ENCODE measurements at regions not wholly inside any gene's neighbourhood (a gene's known extent, or its start where the extent isn't known, plus 50 kb on each side); places are given as distances from the start of the nearest gene placed in this dataset.

GRCh38 chr5:61953913-61954312, 352.1 kb upstream of the KIF2A start:
- DNase-seq (ENCODE audit: low read depth in 3 of 3), result no peak

DNA sequence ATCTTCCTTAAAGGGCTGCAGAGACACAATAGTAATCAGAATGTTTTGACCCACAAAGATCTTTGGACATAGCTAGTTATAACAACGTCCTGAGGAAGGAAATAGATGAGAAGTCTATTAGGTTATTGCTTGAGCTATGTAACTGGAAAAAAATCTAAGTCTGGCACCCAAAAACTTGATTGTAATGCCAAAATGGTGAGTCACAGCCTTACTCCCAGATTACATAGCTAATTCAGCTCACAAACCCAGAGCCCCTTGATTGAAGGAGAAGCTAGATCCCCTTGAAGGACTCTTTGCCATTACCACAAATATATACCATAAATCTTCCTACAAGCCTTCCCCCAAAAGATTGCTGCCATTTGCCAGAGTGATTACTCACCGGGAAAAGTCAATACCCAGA, 341.8 kb upstream of the KIF2A start:
- DNase-seq (ENCODE audit: low read depth in 3 of 3), result no peak

DNA sequence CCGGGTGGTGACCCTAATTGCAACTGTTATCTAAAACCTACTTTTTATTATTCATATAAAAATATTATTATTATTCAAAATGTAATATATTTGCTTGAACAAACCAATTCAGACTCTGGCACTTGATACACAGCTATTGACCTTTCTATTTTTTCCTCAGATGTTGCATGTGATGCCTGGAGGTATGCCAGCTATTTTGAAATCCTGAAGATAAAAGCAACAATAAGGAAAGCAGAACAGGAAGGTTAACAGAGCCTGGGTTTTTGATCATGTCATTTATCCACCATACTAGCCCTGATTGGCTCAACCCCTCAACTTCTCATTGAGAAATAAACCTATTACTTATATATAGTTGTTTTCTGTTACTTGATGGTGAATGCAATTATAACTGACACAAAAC, 340.9 kb upstream of the KIF2A start:
- no peak for DNase-seq (ENCODE audit: low read depth in 3 of 3)

- DNase-seq (ENCODE audit: low read depth in 3 of 3), result no peak
Observed at GRCh38 chr5:61965490-61965889, 340.5 kb upstream of the KIF2A start.

- no peak for DNase-seq (ENCODE audit: low read depth in 3 of 3)
Observed at GRCh38 chr5:61966296-61966955, 339.6 kb upstream of the KIF2A start.

DNA sequence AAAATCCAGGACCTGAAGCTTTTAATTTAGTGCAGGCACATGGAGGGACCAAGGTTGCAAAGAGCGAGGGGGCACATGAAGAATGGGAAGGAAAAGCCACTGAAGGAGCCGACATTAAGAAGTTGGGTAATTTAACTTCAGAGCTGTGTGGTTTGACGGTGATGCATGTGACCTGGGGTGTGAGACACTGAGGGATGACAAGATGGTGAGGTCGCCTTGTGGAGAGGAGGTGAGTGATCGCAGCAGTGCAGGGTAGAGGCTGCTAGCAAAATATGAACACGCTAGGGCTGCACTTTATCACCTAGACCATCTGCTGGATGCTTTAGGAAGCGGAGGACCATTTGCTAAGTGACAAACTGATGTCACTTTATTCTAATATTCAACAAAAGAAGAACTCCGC, 339.0 kb upstream of the KIF2A start:
- no peak for DNase-seq (ENCODE audit: low read depth in 3 of 3)

DNA sequence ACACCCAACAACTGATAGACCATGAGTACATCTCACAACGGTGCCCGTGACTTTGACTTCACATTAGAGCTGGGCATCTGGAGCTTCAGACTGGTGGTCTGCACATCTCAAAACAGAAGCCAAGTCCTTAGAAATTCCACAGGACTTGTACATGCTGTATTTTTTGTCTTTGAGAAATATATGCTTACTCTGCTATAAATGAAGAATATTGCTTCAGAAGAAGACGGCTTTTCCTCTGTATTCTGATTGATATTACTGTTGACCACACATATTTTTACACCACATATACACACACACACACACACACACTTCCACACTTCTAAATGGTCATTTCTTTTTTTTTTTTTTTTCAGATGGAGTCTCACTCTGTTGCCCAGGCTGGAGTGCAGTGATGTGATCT, 338.3 kb upstream of the KIF2A start:
- DNase-seq (ENCODE audit: low read depth in 3 of 3), result no peak

GRCh38 chr5:61969347-61969746, 336.7 kb upstream of the KIF2A start:
- DNase-seq (ENCODE audit: low read depth in 3 of 3), result no peak

GRCh38 chr5:61969755-61970154, 336.3 kb upstream of the KIF2A start:
- DNase-seq (ENCODE audit: low read depth in 3 of 3), result no peak

DNA sequence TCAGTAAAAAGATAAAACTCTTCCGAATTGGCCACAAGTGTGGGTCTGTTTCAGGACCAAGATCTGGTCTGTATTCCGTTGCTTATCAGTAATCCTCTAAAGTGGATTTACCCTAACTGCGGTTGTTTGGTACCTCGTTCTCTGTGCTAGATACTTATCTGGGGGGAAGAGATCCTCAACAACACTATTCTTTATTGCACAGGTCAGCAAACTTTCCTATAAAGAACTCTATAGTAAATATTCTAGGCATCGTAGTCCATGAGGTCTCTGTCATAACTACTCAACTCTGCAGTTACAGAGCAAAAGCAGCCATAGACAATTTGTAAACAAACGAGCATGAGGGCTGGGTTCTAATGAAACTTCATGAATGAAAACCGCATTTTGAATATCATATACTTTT, 335.8 kb upstream of the KIF2A start:
- DNase-seq (ENCODE audit: low read depth in 3 of 3), result no peak

GRCh38 chr5:61974680-61975079, 331.3 kb upstream of the KIF2A start:
- no peak for DNase-seq (ENCODE audit: low read depth in 3 of 3)

DNA sequence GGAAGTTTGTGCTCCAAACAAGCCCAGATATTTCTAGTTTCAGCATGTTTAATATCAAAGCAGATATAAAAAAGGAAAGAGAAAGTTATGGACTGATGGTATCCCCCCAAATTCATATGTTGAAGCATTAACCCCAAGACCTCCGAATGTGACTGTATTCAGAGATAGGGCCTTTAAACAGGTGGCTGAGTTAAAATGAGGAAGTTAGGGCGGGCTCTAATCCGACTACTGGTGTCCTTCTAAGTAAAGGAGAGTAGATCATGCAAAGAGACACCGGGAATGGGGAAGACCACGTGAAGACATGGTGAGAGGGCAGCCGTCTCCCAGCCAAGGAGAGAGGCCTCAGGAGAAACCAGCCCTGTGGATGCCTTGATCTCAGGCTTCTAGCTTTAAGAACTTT, 324.1 kb upstream of the KIF2A start:
- no peak for DNase-seq (ENCODE audit: low read depth in 3 of 3)

DNA sequence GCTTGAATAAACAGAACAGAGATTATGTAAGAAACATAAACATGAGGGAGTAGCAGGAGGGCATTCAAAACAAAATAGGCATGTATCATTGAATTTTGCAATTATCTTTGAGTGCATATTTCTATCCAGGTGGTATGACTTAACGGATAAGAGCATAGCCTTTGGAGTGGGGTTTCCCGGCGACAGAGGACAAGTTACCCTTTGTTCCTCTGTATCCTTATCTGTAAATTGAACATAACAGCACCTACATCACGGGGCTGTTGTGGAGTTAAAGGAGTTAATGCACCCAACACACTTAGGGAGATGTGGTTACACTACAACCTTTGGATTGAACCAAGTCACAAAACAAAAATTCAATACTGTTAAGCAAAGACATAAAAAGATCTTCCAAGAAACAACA, 314.6 kb upstream of the KIF2A start:
- no peak for DNase-seq (ENCODE audit: low read depth in 3 of 3)

GRCh38 chr5:61991866-61992265, 314.1 kb upstream of the KIF2A start:
- no peak for DNase-seq (ENCODE audit: low read depth in 3 of 3)

DNA sequence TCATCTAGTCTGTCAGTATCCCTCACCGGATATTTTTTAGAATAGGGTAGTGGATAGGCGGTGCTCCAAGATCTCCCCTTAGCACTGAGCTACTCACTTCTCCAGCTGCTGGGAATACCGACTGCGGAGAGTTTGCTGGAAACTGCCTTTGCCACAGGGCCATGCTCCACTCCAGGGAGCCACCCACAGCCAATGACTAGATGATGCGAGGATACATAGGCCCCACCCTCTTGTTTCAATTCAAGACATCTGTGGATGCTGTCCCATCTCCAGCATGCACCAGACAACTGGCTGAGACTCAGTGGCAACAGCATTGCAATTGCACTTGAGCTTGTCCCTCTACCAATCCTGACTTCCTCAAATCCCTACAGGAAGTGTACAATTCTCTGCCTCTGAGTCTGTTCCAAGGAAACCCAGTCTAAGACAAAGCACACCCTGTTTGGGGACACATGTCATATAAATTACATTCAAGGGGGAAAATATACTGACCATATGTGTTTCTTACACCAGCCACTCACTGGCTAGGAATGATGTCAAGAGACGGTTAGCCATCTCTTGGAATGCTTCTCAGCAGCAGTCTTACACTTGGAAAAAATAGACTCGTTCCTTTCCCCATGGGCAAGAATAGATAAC, 312.6 kb upstream of the KIF2A start:
- DNase-seq (ENCODE audit: low read depth in 3 of 3), result no peak

- DNase-seq (ENCODE audit: low read depth in 3 of 3), result no peak
Observed at GRCh38 chr5:61994171-61994570, 311.8 kb upstream of the KIF2A start.

DNA sequence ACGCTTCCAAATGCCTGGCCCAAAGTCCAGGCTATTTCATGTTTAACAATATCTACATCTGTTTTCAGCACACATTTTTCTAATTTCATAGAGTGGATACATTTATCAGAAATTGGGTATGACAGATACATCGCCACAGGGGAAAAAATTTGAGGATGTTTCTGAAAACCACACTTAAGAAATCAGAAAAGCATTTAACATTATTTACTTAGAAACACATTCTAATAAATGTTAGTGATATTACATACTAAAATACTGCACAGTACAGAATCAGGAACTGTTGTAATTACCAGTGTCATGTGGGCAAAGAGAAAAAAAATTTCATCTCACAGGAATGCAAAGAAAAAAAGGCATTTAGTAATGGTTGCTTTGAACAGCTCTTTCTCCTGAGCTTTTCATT, 310.5 kb upstream of the KIF2A start:
- no peak for DNase-seq (ENCODE audit: low read depth in 3 of 3)

DNA sequence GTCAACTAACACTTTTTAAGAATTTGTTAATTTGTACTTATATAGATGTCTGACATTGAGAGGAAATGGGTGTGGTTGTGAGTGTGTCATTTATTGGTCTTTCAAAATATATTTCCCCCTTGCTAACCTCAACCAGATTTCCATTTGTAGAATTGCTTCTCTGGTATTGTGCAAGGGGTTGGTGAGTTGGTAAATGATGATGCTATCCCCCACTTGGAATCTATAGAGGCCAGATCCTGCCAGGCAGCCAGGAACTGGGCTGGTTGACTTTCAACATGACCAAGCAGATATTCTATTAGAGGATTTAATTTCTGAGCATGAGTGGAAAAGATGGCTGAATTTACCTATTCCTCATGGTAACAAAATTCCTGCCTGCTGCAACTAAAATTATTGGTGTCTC, 306.6 kb upstream of the KIF2A start:
- DNase-seq (ENCODE audit: low read depth in 3 of 3), result no peak

DNA sequence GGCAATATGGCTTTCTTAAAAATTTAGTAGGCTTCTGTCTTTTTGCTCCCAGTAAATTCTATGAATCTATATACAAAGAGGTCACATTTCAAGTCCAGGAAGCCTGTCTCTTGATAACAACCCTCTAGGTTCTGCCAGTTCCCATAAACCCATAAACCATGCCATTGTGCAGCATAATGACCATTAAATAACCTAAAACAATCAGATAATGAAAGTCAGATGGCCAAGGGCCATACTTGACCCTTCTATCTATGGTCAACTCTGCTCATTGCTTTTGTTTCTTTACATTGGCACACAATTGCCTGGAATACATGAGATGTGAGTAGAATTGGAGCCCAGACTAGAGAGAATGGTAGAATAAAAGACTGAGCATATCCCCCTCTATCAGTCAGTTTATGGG, 305.4 kb upstream of the KIF2A start:
- no peak for DNase-seq (ENCODE audit: low read depth in 3 of 3)

GRCh38 chr5:62001640-62002039, 304.4 kb upstream of the KIF2A start:
- no peak for DNase-seq (ENCODE audit: low read depth in 3 of 3)

GRCh38 chr5:62002436-62002835, 303.6 kb upstream of the KIF2A start:
- no peak for DNase-seq (ENCODE audit: low read depth in 3 of 3)

DNA sequence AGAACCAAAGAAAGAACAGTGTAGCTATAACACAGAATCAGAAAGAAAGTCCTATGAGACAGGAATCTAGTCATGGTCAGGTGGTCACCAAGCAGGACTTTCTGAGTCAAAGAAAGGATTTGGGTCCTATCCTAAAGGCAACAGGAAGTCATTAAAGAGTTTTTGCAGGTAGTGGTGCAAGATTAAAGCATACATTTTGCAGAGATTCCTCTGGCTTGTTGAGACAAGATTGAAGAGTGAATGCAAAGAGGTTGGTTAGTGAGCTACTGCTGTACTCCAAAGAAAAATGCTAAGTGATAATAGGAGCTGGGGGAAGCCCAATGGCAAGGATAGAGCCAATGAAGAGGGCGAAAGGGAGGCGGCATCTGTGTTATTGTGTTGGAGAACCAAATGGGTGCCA, 300.5 kb upstream of the KIF2A start:
- DNase-seq (ENCODE audit: low read depth in 3 of 3), result no peak

- no peak for DNase-seq (ENCODE audit: low read depth in 3 of 3)
Observed at GRCh38 chr5:62007457-62007856, 298.5 kb upstream of the KIF2A start.

DNA sequence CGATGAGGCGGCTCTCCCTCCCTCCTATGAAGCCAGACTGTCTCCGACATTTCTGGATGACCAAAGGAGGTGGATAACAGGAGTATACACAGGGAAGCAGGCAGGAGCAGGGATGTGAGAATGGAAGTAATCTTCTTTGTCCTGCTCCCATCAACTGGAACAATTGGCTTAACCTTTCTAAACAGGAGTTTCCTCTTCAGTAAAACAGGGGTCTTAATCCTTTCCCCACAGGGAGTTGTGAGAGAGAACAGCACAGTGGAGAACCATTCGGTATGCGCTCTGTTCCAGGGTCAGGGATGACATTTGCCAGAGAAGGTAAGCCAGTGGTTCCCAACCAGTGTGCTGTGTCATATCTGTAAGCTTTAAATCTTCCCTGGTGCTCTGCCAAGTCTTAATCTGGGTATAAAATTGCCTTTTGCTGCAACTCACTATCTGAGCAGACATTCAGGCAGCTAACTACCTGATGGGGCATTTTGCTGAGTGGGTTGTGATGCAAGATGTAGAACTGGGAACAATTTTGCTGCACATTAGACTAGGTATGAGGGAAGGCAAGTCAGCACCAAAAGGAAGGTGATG, 294.8 kb upstream of the KIF2A start:
- no peak for DNase-seq (ENCODE audit: low read depth in 3 of 3)

All from stimulated activated CD4-positive, alpha-beta T cell treated with anti-CD3 and anti-CD28 coated beads, TNF-alpha, amount 100 ng/mL, for 24 hours (primary cell).